HCT116 (cell line): ENCODE measurements at regions not wholly inside any gene's neighbourhood (a gene's known extent, or its start where the extent isn't known, plus 50 kb on each side); places are given as distances from the start of the nearest gene placed in this dataset.

Experiments
- ATAC-seq: fragments of 200-7000 bp; cut with Tn5 transposase; 2 replicates; pipeline ENCODE4 v1.9.1; 2020; ENCODE audit warnings: mild to moderate bottlenecking, moderate library complexity
- BruUV-seq: library from RNA; stranded (reverse); fragments of 400-500 nt; replicated peaks from 2 replicates; lab custom pipeline; 2021; lab: Mats Ljungman, UMichigan
- CTCF ChIA-PET: fragments of 300-600 bp; sonication (Branson Sonifier 250); formaldehyde crosslinking; loops from one replicate; lab custom pipeline; 2021; ENCODE audit warnings: antibody characterized with exemption; lab: Charles Lee
- POLR2A ChIA-PET: fragments of 300-600, 350-600 bp; sonication (Branson Sonifier 250); formaldehyde crosslinking; loops from one replicate; lab custom pipeline; 2021; ENCODE audit warnings: antibody characterized with exemption; lab: Charles Lee
- RAD21 ChIA-PET, 2 experiments: fragments of 300-600 bp; sonication (Branson Sonifier 250); formaldehyde crosslinking; loops; one replicate each; lab custom pipeline; 2023; ENCODE audit warnings: low total read pairs in 2 of 2; ENCODE audit not compliant: uncharacterized antibody in 2 of 2, unreplicated experiment in 2 of 2, low non-redundant PET in 1 of 2; lab: Charles Lee
- DNase-seq: peaks from one replicate; pipeline ENCODE4 v3.0.0-alpha.2; 2010; ENCODE audit warnings: low read depth, low spot score
- H2AFZ ChIP-seq: fragments of 200-600 bp; shearing (Covaris generic), sonication (generic); 2 replicates; pipeline ENCODE4 v1.6.1; 2017; ENCODE audit warnings: low read depth, mixed run types, mixed read lengths, antibody characterized with exemption, low read length; ENCODE audit not compliant: poor library complexity, severe bottlenecking
- H3K27ac ChIP-seq: 2 replicates; pipeline ENCODE4 v1.5.1; 2012; ENCODE audit warnings: low read depth, low read length
- H3K27me3 ChIP-seq: fragments of 200-600 bp; sonication (generic); 2 replicates; pipeline ENCODE4 v1.6.1; 2016; ENCODE audit warnings: mixed run types, low read length, mixed read lengths; ENCODE audit not compliant: insufficient read depth
- H3K36me3 ChIP-seq, 2 experiments: fragments of 200-500 bp in 1 of 2; fragments of 200-600 bp in 1 of 2; sonication (Bioruptor generic) in 1 of 2; sonication (generic) in 1 of 2; 2 replicates each; pipeline versions ENCODE4 v1.5.1 to v1.6.1; 2014 to 2016; ENCODE audit warnings: low read length in 2 of 2, inconsistent platforms in 1 of 2, mixed read lengths in 1 of 2, mixed run types in 1 of 2; ENCODE audit not compliant: insufficient read depth in 2 of 2, control insufficient read depth in 1 of 2
- H3K4me1 ChIP-seq, 2 experiments: fragments of 200-600 bp in 1 of 2; sonication (generic) in 1 of 2; 2 replicates each; pipeline versions ENCODE4 v1.5.1 to v1.6.1; 2012 to 2017; ENCODE audit warnings: low read length in 2 of 2, inconsistent platforms in 1 of 2, mild to moderate bottlenecking in 1 of 2, mixed read lengths in 1 of 2, mixed run types in 1 of 2, moderate library complexity in 1 of 2; ENCODE audit not compliant: insufficient read depth in 2 of 2, control insufficient read depth in 1 of 2
- H3K4me2 ChIP-seq: fragments of 200-600 bp; sonication (generic); 2 replicates; pipeline ENCODE4 v1.6.1; 2017; ENCODE audit warnings: mixed run types, low read length, mixed read lengths
- H3K4me3 ChIP-seq, 2 experiments: fragments of 200-600 bp in 1 of 2; sonication (generic) in 1 of 2; replicated peaks in 1 of 2; 2 replicates each; pipeline ENCODE4 v1.5.1; 2011 to 2016; ENCODE audit warnings: low read length in 2 of 2, control low read depth in 1 of 2, low read depth in 1 of 2, mild to moderate bottlenecking in 1 of 2, mixed read lengths in 1 of 2, mixed run types in 1 of 2
- H3K79me2 ChIP-seq: fragments of 200-600 bp; sonication (generic); 2 replicates; pipeline ENCODE4 v1.6.1; 2017; ENCODE audit warnings: mild to moderate bottlenecking, mixed run types, low read length, moderate library complexity, mixed read lengths; ENCODE audit not compliant: insufficient read depth
- H3K9ac ChIP-seq: fragments of 200-600 bp; sonication (generic); 2 replicates; pipeline ENCODE4 v1.6.1; 2016; ENCODE audit warnings: low read length, mixed read lengths
- H3K9me2 ChIP-seq: fragments of 200-600 bp; sonication (generic), shearing (Covaris generic); 2 replicates; pipeline ENCODE4 v1.6.1; 2017; ENCODE audit warnings: mixed run types, mild to moderate bottlenecking, moderate library complexity; ENCODE audit not compliant: insufficient read depth
- H3K9me3 ChIP-seq, 2 experiments: fragments of 200-500 bp in 1 of 2; fragments of 200-600 bp in 1 of 2; sonication (Bioruptor generic) in 1 of 2; sonication (generic) in 1 of 2; 2 replicates each; pipeline ENCODE4 v1.6.1; 2014 to 2017; ENCODE audit warnings: low read length in 2 of 2, mixed read lengths in 2 of 2, inconsistent platforms in 1 of 2, low read depth in 1 of 2, mild to moderate bottlenecking in 1 of 2, mixed run types in 1 of 2, moderate library complexity in 1 of 2; ENCODE audit not compliant: control insufficient read depth in 1 of 2, insufficient read depth in 1 of 2
- H4K20me1 ChIP-seq: fragments of 200-600 bp; sonication (generic), shearing (Covaris generic); 2 replicates; pipeline ENCODE4 v1.6.1; 2017; ENCODE audit warnings: mixed run types, mild to moderate bottlenecking, moderate library complexity; ENCODE audit not compliant: insufficient read depth
- EGR1 ChIP-seq: IDR thresholded peaks from 2 replicates; pipeline ENCODE4 v1.6.1; 2012; ENCODE audit warnings: low read depth
- ELF1 ChIP-seq: IDR thresholded peaks from 2 replicates; pipeline ENCODE4 v1.6.1; 2012; ENCODE audit warnings: low read depth, borderline replicate concordance
- EZH2 ChIP-seq: fragments of 200-600 bp; sonication (generic); IDR thresholded peaks from 2 replicates; pipeline ENCODE4 v1.6.1; 2017; ENCODE audit warnings: antibody characterized with exemption, mixed run types
- EZH2phosphoT487 ChIP-seq: fragments of 200-600 bp; IDR thresholded peaks from 2 replicates; pipeline ENCODE4 v1.6.1; 2018; ENCODE audit warnings: antibody characterized with exemption, borderline replicate concordance
- FOSL1 ChIP-seq: IDR thresholded peaks from 2 replicates; pipeline ENCODE4 v1.6.1; 2012; ENCODE audit warnings: low read depth
- JUND ChIP-seq: IDR thresholded peaks from 2 replicates; pipeline ENCODE4 v1.6.1; 2012
- POLR2A ChIP-seq: IDR thresholded peaks from 2 replicates; pipeline ENCODE4 v1.7.0; 2011; ENCODE audit warnings: borderline replicate concordance; ENCODE audit not compliant: insufficient read depth, insufficient read length; ENCODE audit errors: extremely low read depth
- REST ChIP-seq: IDR thresholded peaks from 2 replicates; pipeline ENCODE4 v1.6.1; 2012; ENCODE audit warnings: low read depth
- SIN3A ChIP-seq: IDR thresholded peaks from 2 replicates; pipeline ENCODE4 v1.6.1; 2012; ENCODE audit warnings: low read depth
- SRF ChIP-seq: IDR thresholded peaks from 2 replicates; pipeline ENCODE4 v1.6.1; 2012; ENCODE audit warnings: low read depth
- YY1 ChIP-seq: IDR thresholded peaks from 2 replicates; pipeline ENCODE4 v1.6.1; 2011; ENCODE audit warnings: low read length, low read depth, moderate library complexity, mild to moderate bottlenecking; ENCODE audit not compliant: insufficient replicate concordance; ENCODE audit errors: extremely low read depth
- ZBTB33 ChIP-seq: IDR thresholded peaks from 2 replicates; pipeline ENCODE4 v1.6.1; 2011; ENCODE audit warnings: mild to moderate bottlenecking, low read length, moderate library complexity; ENCODE audit not compliant: insufficient replicate concordance; ENCODE audit errors: extremely low read depth
- ZNF274 ChIP-seq: fragments of 200-500 bp; sonication (Bioruptor generic); IDR thresholded peaks from 2 replicates; pipeline ENCODE4 v1.6.1; 2014; ENCODE audit warnings: mild to moderate bottlenecking, low read depth, low read length, inconsistent platforms
- intact Hi-C: fragments of 100-400 bp; cut with micrococcal nuclease; formaldehyde crosslinking; loops from 2 replicates; pipeline ENCODE4 v1.10.0; 2022
- TF ChIP-seq, protein P1 (sequence below), 3 experiments: fragments of 200-600 bp in 1 of 3; sonication (generic) in 1 of 3; IDR thresholded peaks in 2 of 3; conservative IDR thresholded peaks in 1 of 3; 2 replicates each; pipeline ENCODE4 v1.5.1; 2012 to 2017; ENCODE audit warnings: low read depth in 2 of 3, low read length in 2 of 3, antibody characterized with exemption in 1 of 3, borderline replicate concordance in 1 of 3, control low read depth in 1 of 3, mild to moderate bottlenecking in 1 of 3, mixed read lengths in 1 of 3, mixed run types in 1 of 3, moderate library complexity in 1 of 3; ENCODE audit not compliant: insufficient read depth in 1 of 3
- TF ChIP-seq, protein P2 (sequence below): IDR thresholded peaks from 2 replicates; pipeline ENCODE4 v1.6.1; 2012

DNA sequence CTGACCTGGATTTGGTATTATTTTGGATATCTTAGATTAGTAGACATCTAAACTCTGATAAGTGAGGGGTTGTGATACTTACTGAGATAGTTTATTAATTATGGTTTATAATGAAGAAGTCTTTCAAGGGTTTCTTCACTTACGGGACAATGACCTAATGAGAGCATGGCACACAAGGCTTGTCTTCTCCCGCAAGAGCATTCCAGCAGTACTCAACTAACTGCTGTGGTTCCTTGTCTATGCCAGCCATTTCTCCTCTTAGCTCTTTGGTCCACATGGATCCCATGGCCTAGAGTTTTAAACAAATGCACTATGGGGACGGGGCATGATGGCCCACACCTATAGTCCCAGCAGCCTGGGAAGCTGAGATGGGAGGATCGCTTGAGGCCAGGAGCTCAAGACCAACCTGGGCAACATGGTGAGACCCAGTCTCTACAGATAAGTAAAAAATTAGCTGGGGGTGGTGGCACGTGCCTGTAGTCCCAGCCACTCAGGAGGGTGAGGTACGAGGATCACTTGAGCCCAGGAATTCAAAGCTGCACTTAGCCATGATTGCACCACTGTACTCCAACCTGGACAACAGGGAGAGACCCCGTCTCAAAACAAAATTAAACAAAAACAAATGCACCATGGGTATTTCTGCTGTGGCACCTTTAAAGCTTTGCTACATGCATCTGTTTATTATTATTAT is 161.7 kb upstream of the MYCN start:
- Histone ChIP-seq H3K27ac (no peak overlapping the region), H4K20me1 (no peaks in the 10 kb centered on the region), H2AFZ (no peak overlapping the region), H3K9me3 (no peaks in the 10 kb centered on the region), H3K9ac (no peak overlapping the region), H3K4me2 (no peak overlapping the region), H3K4me3 (no peak overlapping the region), H3K36me3 (no peaks in the 10 kb centered on the region), H3K27me3 (peaks cover 11% of the 10 kb centered on the region; the same call in 1 of the 2 replicates), H3K9me2 (no peaks in the 10 kb centered on the region), H3K4me1 (no peaks in the 10 kb centered on the region), H3K79me2 (no peaks in the 10 kb centered on the region)
- ChIA-PET RAD21 (no interaction called here), CTCF (no interaction called here), POLR2A (no interaction called here)
- intact Hi-C loops, result no loop called here
- no TSS peak for BruUV-seq
- TF ChIP-seq REST (no peak), POLR2A (no peak), ZNF274 (no peak), ELF1 (no peak), JUND (no peak), EZH2phosphoT487 (no peak), ZBTB33 (no peak), SRF (no peak), EZH2 (no peak), YY1 (no peak), SIN3A (no peak), EGR1 (no peak), FOSL1 (no peak)
- TF ChIP-seq, protein P1, sequence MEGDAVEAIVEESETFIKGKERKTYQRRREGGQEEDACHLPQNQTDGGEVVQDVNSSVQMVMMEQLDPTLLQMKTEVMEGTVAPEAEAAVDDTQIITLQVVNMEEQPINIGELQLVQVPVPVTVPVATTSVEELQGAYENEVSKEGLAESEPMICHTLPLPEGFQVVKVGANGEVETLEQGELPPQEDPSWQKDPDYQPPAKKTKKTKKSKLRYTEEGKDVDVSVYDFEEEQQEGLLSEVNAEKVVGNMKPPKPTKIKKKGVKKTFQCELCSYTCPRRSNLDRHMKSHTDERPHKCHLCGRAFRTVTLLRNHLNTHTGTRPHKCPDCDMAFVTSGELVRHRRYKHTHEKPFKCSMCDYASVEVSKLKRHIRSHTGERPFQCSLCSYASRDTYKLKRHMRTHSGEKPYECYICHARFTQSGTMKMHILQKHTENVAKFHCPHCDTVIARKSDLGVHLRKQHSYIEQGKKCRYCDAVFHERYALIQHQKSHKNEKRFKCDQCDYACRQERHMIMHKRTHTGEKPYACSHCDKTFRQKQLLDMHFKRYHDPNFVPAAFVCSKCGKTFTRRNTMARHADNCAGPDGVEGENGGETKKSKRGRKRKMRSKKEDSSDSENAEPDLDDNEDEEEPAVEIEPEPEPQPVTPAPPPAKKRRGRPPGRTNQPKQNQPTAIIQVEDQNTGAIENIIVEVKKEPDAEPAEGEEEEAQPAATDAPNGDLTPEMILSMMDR (IDR thresholded peaks at IDR 0.05 in 2 of 3, conservative IDR thresholded peaks at IDR 0.05 in 1 of 3; ENCODE audit: borderline replicate concordance in 1 of 3, insufficient read depth in 1 of 3, low read depth in 2 of 3, low read length in 2 of 3), result no peak
- TF ChIP-seq, protein P2, sequence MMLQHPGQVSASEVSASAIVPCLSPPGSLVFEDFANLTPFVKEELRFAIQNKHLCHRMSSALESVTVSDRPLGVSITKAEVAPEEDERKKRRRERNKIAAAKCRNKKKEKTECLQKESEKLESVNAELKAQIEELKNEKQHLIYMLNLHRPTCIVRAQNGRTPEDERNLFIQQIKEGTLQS, result no peak
- DNase-seq (no peak), ATAC-seq (no peak)
